HepG2 (cell line): ENCODE measurements at regions not wholly inside any gene's neighbourhood (a gene's known extent, or its start where the extent isn't known, plus 50 kb on each side); places are given as distances from the start of the nearest gene placed in this dataset.

Experiments
- ATAC-seq: fragments of 200-7000 bp; cut with Tn5 transposase; 3 replicates; pipeline ENCODE4 v1.9.1; 2020; ENCODE audit warnings: mild to moderate bottlenecking, moderate library complexity
- BruUV-seq: library from RNA; stranded (reverse); fragments of 400-500 nt; replicated peaks from 2 replicates; lab custom pipeline; 2021; lab: Mats Ljungman, UMichigan
- CTCF ChIA-PET: fragments of 300-600 bp; formaldehyde crosslinking; extraction: SDS; loops from one replicate; lab custom pipeline; 2021; ENCODE audit warnings: low total read pairs, inconsistent platforms, low intra/inter-chr PET ratio; lab: Yijun Ruan, JAX
- POLR2A ChIA-PET: fragments of 350-600 bp; sonication (Branson Sonifier 250); formaldehyde crosslinking; loops from one replicate; lab custom pipeline; 2020; ENCODE audit warnings: antibody characterized with exemption, inconsistent platforms; lab: Yijun Ruan, JAX
- DNase-seq: peaks from one replicate; pipeline ENCODE4 v3.0.0-alpha.2; 2015; ENCODE audit warnings: low spot score
- FAIRE-seq: peaks from 3 replicates; lab custom pipeline; 2011; peaks lifted over from hg19 to GRCh38; lab: Jason Lieb, UNC
- H2AFZ ChIP-seq: one replicate; pipeline ENCODE4 v1.6.1; 2011; ENCODE audit warnings: low read length, inconsistent platforms
- H3K27ac ChIP-seq: fragments of 300-600 bp; 3 replicates; pipeline ENCODE4 v1.8.0; 2011; ENCODE audit warnings: mixed run types, mild to moderate bottlenecking, mixed read lengths, low read length, inconsistent platforms; ENCODE audit not compliant: insufficient read depth; ENCODE audit errors: extremely low read length
- H3K27me3 ChIP-seq, 2 experiments: fragments of 200-600 bp in 1 of 2; 2 replicates in 1 of 2; 3 replicates in 1 of 2; pipeline versions ENCODE4 v1.6.0 to v1.8.0; 2011; ENCODE audit warnings: low read length in 2 of 2, mild to moderate bottlenecking in 2 of 2, moderate library complexity in 2 of 2, inconsistent platforms in 1 of 2; ENCODE audit not compliant: insufficient read depth in 2 of 2, control insufficient read depth in 1 of 2
- H3K36me3 ChIP-seq, 2 experiments: fragments of 200-600 bp in 1 of 2; replicated peaks in 1 of 2; 2 replicates in 1 of 2; 3 replicates in 1 of 2; pipeline versions ENCODE4 v1.5.1 to v1.8.0; 2011; ENCODE audit warnings: low read length in 2 of 2, inconsistent platforms in 1 of 2; ENCODE audit not compliant: insufficient read depth in 2 of 2, control insufficient read depth in 1 of 2
- H3K4me1 ChIP-seq: 2 replicates; pipeline ENCODE4 v1.5.1; 2012; ENCODE audit warnings: low read length, inconsistent platforms; ENCODE audit not compliant: insufficient read depth
- H3K4me2 ChIP-seq: 2 replicates; pipeline ENCODE4 v1.6.0; 2011; ENCODE audit warnings: low read depth, low read length, inconsistent platforms
- H3K4me3 ChIP-seq, 3 experiments: fragments of 200-600 bp in 1 of 3; sonication (generic), shearing (Covaris generic) in 1 of 3; replicated peaks in 1 of 3; 2 replicates each; pipeline ENCODE4 v1.5.1; 2011 to 2016; ENCODE audit warnings: low read length in 3 of 3, inconsistent platforms in 2 of 3, low read depth in 2 of 3, mild to moderate bottlenecking in 2 of 3, control low read depth in 1 of 3, mixed read lengths in 1 of 3; ENCODE audit not compliant: insufficient read depth in 1 of 3
- H3K79me2 ChIP-seq: one replicate; pipeline ENCODE4 v1.6.1; 2011; ENCODE audit warnings: low read length, inconsistent platforms; ENCODE audit not compliant: insufficient read depth
- H3K9ac ChIP-seq: 2 replicates; pipeline ENCODE4 v1.6.0; 2011; ENCODE audit warnings: mild to moderate bottlenecking, low read depth, low read length, inconsistent platforms; ENCODE audit not compliant: insufficient read depth
- H3K9me3 ChIP-seq: 2 replicates; pipeline ENCODE4 v1.5.1; 2012; ENCODE audit warnings: mild to moderate bottlenecking, low read length
- H4K20me1 ChIP-seq: 2 replicates; pipeline ENCODE4 v1.6.0; 2011; ENCODE audit warnings: inconsistent platforms, mild to moderate bottlenecking, low read length, moderate library complexity; ENCODE audit not compliant: insufficient read depth
- DDIT3 ChIP-seq: sonication (generic); formaldehyde crosslinking; IDR thresholded peaks from 2 replicates; pipeline ENCODE4 v1.4.0; 2020; ENCODE audit warnings: mild to moderate bottlenecking, missing genetic modification reagents
- KMT2A ChIP-seq: sonication (generic); formaldehyde crosslinking; IDR thresholded peaks from 2 replicates; pipeline ENCODE4 v1.4.0; 2020; ENCODE audit warnings: missing genetic modification reagents
- PAF1 ChIP-seq: IDR thresholded peaks from 2 replicates; pipeline ENCODE4 v1.6.1; 2016; ENCODE audit warnings: missing genetic modification reagents, missing compliant biosample characterization
- REPIN1 ChIP-seq: sonication (generic); formaldehyde crosslinking; IDR thresholded peaks from 2 replicates; pipeline ENCODE4 v1.8.0; 2022; ENCODE audit warnings: missing genetic modification reagents, low read depth, mild to moderate bottlenecking, borderline replicate concordance
- RFXANK ChIP-seq: IDR thresholded peaks from 2 replicates; pipeline ENCODE4 v1.6.1; 2016
- SALL2 ChIP-seq: sonication (generic); formaldehyde crosslinking; IDR thresholded peaks from 2 replicates; pipeline ENCODE4 v1.8.1; 2023; ENCODE audit warnings: mild to moderate bottlenecking, missing genetic modification reagents, inconsistent platforms
- ZEB1 ChIP-seq: IDR thresholded peaks from 2 replicates; pipeline ENCODE4 v1.6.1; 2012; ENCODE audit warnings: mild to moderate bottlenecking, low read depth, inconsistent platforms; ENCODE audit not compliant: insufficient replicate concordance
- ZKSCAN5 ChIP-seq: sonication (generic); formaldehyde crosslinking; IDR thresholded peaks from 2 replicates; pipeline ENCODE4 v1.5.1; 2020; ENCODE audit warnings: mild to moderate bottlenecking, missing genetic modification reagents
- ZMYM2 ChIP-seq: sonication (generic); formaldehyde crosslinking; IDR thresholded peaks from 2 replicates; pipeline ENCODE4 v1.8.0; 2022; ENCODE audit warnings: mild to moderate bottlenecking, missing genetic modification reagents
- ZNF121 ChIP-seq: sonication (generic); formaldehyde crosslinking; IDR thresholded peaks from 2 replicates; pipeline ENCODE4 v1.5.0; 2020; ENCODE audit warnings: mild to moderate bottlenecking, missing genetic modification reagents
- ZNF317 ChIP-seq: sonication (generic); formaldehyde crosslinking; IDR thresholded peaks from 2 replicates; pipeline ENCODE4 v1.5.0; 2020; ENCODE audit warnings: mild to moderate bottlenecking, missing genetic modification reagents
- ZNF773 ChIP-seq: sonication (generic); formaldehyde crosslinking; IDR thresholded peaks from 2 replicates; pipeline ENCODE4 v1.4.0; 2020; ENCODE audit warnings: missing genetic modification reagents, borderline replicate concordance
- ZUFSP ChIP-seq: sonication (generic); formaldehyde crosslinking; IDR thresholded peaks from 2 replicates; pipeline ENCODE4 v1.9.0; 2021; ENCODE audit warnings: missing genetic modification reagents, mild to moderate bottlenecking, borderline replicate concordance
- WGBS: methylation state at CpG from one replicate; pipeline ENCODE4 v1.1.6; 2017; ENCODE audit warnings: low lambda C conversion rate; 5-methylcytosine and 5-hydroxymethylcytosine counted together
- in situ Hi-C: cut with HindIII; loops from 2 replicates; pipeline ENCODE4 v1.10.0; 2017; ENCODE audit warnings: low pct_unique_long_range_greater_than_20kb; ENCODE audit not compliant: extremely low pct_ligation_motif_present
- intact Hi-C: fragments of 100-400 bp; cut with micrococcal nuclease; formaldehyde crosslinking; loops from one replicate; pipeline ENCODE4 v1.10.0; 2022; ENCODE audit not compliant: unreplicated experiment
- TF ChIP-seq, protein P1 (sequence below): sonication (generic); formaldehyde crosslinking; IDR thresholded peaks from 2 replicates; pipeline ENCODE4 v1.4.0; 2020; ENCODE audit warnings: missing genetic modification reagents, borderline replicate concordance

DNA sequence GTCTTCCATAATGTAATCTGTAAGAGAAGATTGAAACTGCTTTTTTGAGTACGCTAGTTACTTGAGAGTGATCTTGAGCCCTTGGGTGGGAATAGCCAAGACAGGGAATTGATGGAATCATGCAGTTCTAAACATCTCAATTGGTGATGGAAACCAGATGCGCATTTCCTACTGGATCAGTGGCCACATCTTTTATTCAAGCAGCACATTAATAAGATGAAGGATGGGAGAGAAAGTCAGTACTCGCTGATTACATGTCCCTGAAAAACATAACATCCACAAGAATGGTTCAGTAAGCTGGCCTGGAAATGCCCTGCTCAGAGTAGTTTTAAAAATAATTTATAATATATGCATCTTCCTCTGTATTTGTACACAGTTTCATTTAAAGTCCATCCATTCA lies 833.8 kb downstream of the JRKL start (continued):
- TF ChIP-seq ZEB1 = no peak
- TF ChIP-seq, protein P1, sequence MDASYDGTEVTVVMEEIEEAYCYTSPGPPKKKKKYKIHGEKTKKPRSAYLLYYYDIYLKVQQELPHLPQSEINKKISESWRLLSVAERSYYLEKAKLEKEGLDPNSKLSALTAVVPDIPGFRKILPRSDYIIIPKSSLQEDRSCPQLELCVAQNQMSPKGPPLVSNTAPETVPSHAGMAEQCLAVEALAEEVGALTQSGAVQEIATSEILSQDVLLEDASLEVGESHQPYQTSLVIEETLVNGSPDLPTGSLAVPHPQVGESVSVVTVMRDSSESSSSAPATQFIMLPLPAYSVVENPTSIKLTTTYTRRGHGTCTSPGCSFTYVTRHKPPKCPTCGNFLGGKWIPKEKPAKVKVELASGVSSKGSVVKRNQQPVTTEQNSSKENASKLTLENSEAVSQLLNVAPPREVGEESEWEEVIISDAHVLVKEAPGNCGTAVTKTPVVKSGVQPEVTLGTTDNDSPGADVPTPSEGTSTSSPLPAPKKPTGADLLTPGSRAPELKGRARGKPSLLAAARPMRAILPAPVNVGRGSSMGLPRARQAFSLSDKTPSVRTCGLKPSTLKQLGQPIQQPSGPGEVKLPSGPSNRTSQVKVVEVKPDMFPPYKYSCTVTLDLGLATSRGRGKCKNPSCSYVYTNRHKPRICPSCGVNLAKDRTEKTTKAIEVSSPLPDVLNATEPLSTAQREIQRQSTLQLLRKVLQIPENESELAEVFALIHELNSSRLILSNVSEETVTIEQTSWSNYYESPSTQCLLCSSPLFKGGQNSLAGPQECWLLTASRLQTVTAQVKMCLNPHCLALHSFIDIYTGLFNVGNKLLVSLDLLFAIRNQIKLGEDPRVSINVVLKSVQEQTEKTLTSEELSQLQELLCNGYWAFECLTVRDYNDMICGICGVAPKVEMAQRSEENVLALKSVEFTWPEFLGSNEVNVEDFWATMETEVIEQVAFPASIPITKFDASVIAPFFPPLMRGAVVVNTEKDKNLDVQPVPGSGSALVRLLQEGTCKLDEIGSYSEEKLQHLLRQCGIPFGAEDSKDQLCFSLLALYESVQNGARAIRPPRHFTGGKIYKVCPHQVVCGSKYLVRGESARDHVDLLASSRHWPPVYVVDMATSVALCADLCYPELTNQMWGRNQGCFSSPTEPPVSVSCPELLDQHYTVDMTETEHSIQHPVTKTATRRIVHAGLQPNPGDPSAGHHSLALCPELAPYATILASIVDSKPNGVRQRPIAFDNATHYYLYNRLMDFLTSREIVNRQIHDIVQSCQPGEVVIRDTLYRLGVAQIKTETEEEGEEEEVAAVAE (CRISPR knock-in tag) = no peak

GRCh38 chr11:97224396-97224795 lies 834.6 kb downstream of the JRKL start:
- in situ Hi-C loops (no loop called here), intact Hi-C loops (no loop called here)
- Histone ChIP-seq H3K27me3 (no peaks in the 10 kb centered on the region), H3K79me2 (no peaks in the 10 kb centered on the region), H3K9ac (no peak overlapping the region), H3K36me3 (no peaks in the 10 kb centered on the region), H2AFZ (no peak overlapping the region), H3K27ac (no peak overlapping the region), H4K20me1 (no peaks in the 10 kb centered on the region), H3K4me3 (no peak overlapping the region), H3K9me3 (no peaks in the 10 kb centered on the region), H3K4me1 (no peaks in the 10 kb centered on the region), H3K4me2 (no peak overlapping the region)
- TF ChIP-seq ZNF317 (CRISPR knock-in tag) (no peak), ZKSCAN5 (CRISPR knock-in tag) (no peak), ZUFSP (no peak), ZMYM2 (CRISPR knock-in tag) (no peak), DDIT3 (CRISPR knock-in tag) (no peak), SALL2 (CRISPR knock-in tag) (no peak), RFXANK (CRISPR knock-in tag) (no peak), ZNF773 (CRISPR knock-in tag) (no peak), ZNF121 (CRISPR knock-in tag) (no peak), PAF1 (CRISPR knock-in tag) (no peak), KMT2A (CRISPR knock-in tag) (no peak), REPIN1 (CRISPR knock-in tag) (no peak)
- POLR2A ChIA-PET = no interaction called here
- no TSS peak for BruUV-seq
- no peak for DNase-seq
- CTCF ChIA-PET = no interaction called here
- WGBS = 5% methylated on average over 4 of the region's 4 CpGs
- no peak for ATAC-seq
- FAIRE-seq = no peak
